Activated CD4-positive, alpha-beta memory T cell treated with anti-CD3 and anti-CD28 coated beads for 36 hours (primary cell): ENCODE measurements at regions not wholly inside any gene's neighbourhood (a gene's known extent, or its start where the extent isn't known, plus 50 kb on each side); places are given as distances from the start of the nearest gene placed in this dataset.

Source experiments
- CTCF ChIA-PET: fragments of 350-600 bp; sonication (Branson Sonifier 250); formaldehyde crosslinking; loops from one replicate; lab custom pipeline; 2021; ENCODE audit warnings: antibody characterized with exemption, inconsistent platforms; lab: Charles Lee
- POLR2A ChIA-PET: fragments of 350-600 bp; sonication (Branson Sonifier 250); formaldehyde crosslinking; loops from one replicate; lab custom pipeline; 2021; ENCODE audit warnings: antibody characterized with exemption; lab: Charles Lee
- DNase-seq: peaks from one replicate; pipeline ENCODE4 v3.0.0-alpha.2; 2020
- H3K27ac Mint-ChIP-seq: one replicate; pipeline ENCODE4 v1.8.0; 2021; ENCODE audit warnings: mixed read lengths
- H3K27me3 Mint-ChIP-seq: one replicate; pipeline ENCODE4 v1.8.0; 2021; ENCODE audit warnings: mixed read lengths
- H3K36me3 Mint-ChIP-seq: one replicate; pipeline ENCODE4 v1.8.0; 2021; ENCODE audit warnings: mixed read lengths
- H3K4me1 Mint-ChIP-seq: one replicate; pipeline ENCODE4 v1.8.0; 2021; ENCODE audit warnings: low read depth, mixed read lengths
- H3K4me3 Mint-ChIP-seq: one replicate; pipeline ENCODE4 v1.8.0; 2021; ENCODE audit warnings: mild to moderate bottlenecking, mixed read lengths
- H3K9me3 Mint-ChIP-seq: one replicate; pipeline ENCODE4 v1.8.0; 2021; ENCODE audit warnings: mixed read lengths
- intact Hi-C: fragments of 100-400 bp; cut with micrococcal nuclease; formaldehyde crosslinking; loops from one replicate; pipeline ENCODE4 v1.15.1; 2023

GRCh38 chr11:121706884-121707420 lies 254.2 kb upstream of the SORL1-AS1 start:
- Mint-ChIP-seq H3K27me3 (no peaks in the 10 kb centered on the region), H3K4me3 (no peak overlapping the region), H3K27ac (no peak overlapping the region), H3K4me1 (no peaks in the 10 kb centered on the region), H3K36me3 (no peaks in the 10 kb centered on the region), H3K9me3 (no peaks in the 10 kb centered on the region)
- intact Hi-C loops = no loop called here
- ChIA-PET CTCF (no interaction called here), POLR2A (no interaction called here)
- DNase-seq = no peak

- Mint-ChIP-seq H3K27ac (no peak overlapping the region), H3K27me3 (no peaks in the 10 kb centered on the region), H3K9me3 (no peaks in the 10 kb centered on the region), H3K4me3 (no peak overlapping the region), H3K36me3 (no peaks in the 10 kb centered on the region), H3K4me1 (no peaks in the 10 kb centered on the region)
- DNase-seq = no peak
- ChIA-PET POLR2A (no interaction called here), CTCF (no interaction called here)
- intact Hi-C loops = no loop called here
These were observed 250.4 kb upstream of the SORL1-AS1 start for GRCh38 chr11:121703201-121703600.

- H3K4me1 Mint-ChIP-seq = no peaks in the 10 kb centered on the region
- no peaks in the 10 kb centered on the region for H3K27me3 Mint-ChIP-seq
- no peak for DNase-seq
- intact Hi-C loops = no loop called here
- ChIA-PET POLR2A (no interaction called here), CTCF (interaction anchor here (0.7 kb wide), 1 partner anchor 493 kb away, joined by 3 read pairs; no protein-coding TSS in a partner anchor)
- no peaks in the 10 kb centered on the region for H3K36me3 Mint-ChIP-seq
- H3K4me3 Mint-ChIP-seq = no peak overlapping the region
- H3K9me3 Mint-ChIP-seq = no peaks in the 10 kb centered on the region
- H3K27ac Mint-ChIP-seq = no peak overlapping the region
These were observed 248.2 kb upstream of the SORL1-AS1 start for GRCh38 chr11:121700968-121701367.

GRCh38 chr11:121699801-121700200 lies 247.0 kb upstream of the SORL1-AS1 start:
- Mint-ChIP-seq H3K36me3 (no peaks in the 10 kb centered on the region), H3K27me3 (no peaks in the 10 kb centered on the region), H3K4me3 (no peak overlapping the region), H3K27ac (no peak overlapping the region), H3K4me1 (no peaks in the 10 kb centered on the region), H3K9me3 (no peaks in the 10 kb centered on the region)
- DNase-seq = no peak
- intact Hi-C loops = no loop called here
- POLR2A ChIA-PET = no interaction called here
- CTCF ChIA-PET = interaction anchor here (0.8 kb wide), 1 partner anchor 806 kb away, joined by 3 read pairs; no protein-coding TSS in a partner anchor

DNA sequence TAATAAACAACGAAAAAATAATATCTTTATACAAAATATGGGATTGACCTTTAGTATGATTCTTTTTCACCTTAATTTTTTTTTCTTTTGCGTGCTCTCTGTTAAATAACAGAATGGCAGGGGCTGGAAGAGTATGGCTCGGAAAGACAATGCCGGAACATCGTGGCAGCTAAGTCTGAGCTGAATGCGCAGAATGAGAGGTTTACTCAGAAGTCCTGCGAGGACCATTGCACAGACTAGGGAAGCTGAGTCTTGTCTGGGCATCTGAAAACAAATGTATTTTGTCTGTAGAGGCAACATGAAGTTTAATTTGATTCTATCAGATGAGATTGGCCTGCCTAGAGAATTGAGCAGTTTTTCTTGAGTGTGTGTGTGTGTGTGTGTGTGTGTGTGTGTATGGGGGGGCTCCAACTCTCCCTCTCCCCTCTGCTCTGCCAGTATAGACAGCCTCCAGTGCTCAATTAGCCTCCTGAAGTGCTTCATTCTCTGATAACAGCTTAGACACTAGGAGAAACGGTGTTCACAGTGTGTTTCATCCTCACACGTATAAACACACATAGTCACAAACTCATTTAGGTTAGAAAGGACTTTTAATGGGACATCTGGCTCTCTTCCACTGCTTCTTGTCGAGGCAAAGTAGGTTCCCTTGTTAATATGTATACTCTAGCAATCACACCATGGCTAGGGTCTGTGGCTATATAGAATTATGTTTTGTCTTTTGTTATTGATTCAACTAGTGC lies 244.3 kb upstream of the SORL1-AS1 start:
- no peak overlapping the region for H3K4me3 Mint-ChIP-seq
- no peak overlapping the region for H3K27ac Mint-ChIP-seq
- no peak for DNase-seq
- POLR2A ChIA-PET = no interaction called here
- H3K27me3 Mint-ChIP-seq = no peaks in the 10 kb centered on the region
- CTCF ChIA-PET = no interaction called here
- H3K9me3 Mint-ChIP-seq = no peaks in the 10 kb centered on the region
- no peaks in the 10 kb centered on the region for H3K36me3 Mint-ChIP-seq
- H3K4me1 Mint-ChIP-seq = no peaks in the 10 kb centered on the region
- intact Hi-C loops = no loop called here

DNA sequence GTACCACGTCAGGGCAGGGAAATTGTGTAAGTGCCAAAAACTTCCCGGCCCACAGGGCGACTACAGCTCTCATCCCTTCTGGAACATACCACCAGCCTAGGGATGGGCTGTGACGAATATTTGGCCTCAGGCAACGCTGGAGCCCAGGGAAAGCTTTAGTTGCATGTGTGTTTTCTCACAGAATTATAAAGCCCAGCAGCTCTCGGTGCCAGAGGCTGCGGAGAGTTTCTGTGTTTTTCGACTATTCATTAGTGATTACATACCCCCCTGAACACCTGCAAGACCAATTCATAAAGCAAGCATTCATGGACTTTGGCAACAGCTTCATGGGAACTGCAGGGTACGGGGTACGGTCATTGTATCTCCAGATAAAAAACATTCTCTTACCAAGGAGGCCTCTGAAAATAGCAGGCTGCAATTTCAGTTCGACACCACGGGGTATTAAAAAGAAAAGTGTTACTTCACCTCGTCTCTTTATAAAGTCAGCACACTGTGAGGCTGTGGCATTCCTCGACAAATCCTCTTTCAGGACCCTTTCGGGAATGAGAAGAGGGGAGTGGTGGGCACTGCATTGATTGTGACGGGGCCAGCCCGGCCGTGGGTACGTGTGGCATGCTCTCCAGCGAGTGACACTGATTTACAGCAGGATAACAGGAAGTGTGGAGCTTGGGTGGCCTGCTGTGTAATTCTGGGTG lies 243.6 kb upstream of the SORL1-AS1 start:
- no peak overlapping the region for H3K4me3 Mint-ChIP-seq
- H3K27me3 Mint-ChIP-seq = no peaks in the 10 kb centered on the region
- ChIA-PET CTCF (no interaction called here), POLR2A (no interaction called here)
- H3K27ac Mint-ChIP-seq = no peak overlapping the region
- H3K4me1 Mint-ChIP-seq = no peaks in the 10 kb centered on the region
- intact Hi-C loops = no loop called here
- H3K9me3 Mint-ChIP-seq = no peaks in the 10 kb centered on the region
- no peaks in the 10 kb centered on the region for H3K36me3 Mint-ChIP-seq
- no peak for DNase-seq

- Mint-ChIP-seq H3K4me1 (no peaks in the 10 kb centered on the region), H3K27me3 (no peaks in the 10 kb centered on the region), H3K9me3 (no peaks in the 10 kb centered on the region), H3K27ac (no peak overlapping the region), H3K4me3 (no peak overlapping the region), H3K36me3 (no peaks in the 10 kb centered on the region)
- ChIA-PET POLR2A (no interaction called here), CTCF (no interaction called here)
- intact Hi-C loops = no loop called here
- no peak for DNase-seq
These were observed 239.5 kb upstream of the SORL1-AS1 start for GRCh38 chr11:121692236-121692635.

DNA sequence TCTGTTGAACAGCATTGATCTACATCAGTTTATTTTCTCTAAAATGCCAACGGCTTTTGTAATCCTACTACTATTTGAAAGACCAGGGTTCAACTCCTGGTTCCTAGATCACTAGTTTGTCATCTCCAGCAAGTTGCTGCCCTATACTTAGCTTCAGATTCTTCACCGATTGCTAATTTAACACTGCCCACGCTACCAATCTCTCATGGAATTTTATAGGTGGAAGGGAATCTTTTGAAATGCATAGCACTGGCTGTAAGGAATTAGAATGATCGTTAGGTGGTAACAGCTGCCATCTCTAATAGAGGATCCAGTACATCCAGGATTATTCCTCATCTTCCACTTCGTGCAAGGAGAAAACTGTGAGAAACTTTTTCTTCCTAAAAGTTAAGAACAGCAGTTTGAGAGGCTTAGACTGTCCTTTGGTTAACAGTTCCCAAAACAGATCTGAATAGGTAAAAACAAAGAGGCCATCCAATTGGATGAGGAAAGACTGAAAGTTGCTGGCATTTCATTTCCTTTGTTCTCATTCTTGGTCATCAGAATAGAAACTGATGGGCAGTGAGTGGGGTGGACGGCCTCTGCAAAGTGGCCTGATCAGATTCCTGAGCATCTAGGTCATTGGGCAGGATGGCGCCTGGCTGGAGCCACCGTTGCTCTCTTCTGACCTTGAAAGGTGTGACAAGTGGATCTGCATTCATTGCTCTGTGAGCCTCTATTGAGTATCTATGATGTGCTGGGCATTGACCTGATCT lies 236.3 kb upstream of the SORL1-AS1 start:
- DNase-seq = no peak
- CTCF ChIA-PET = no interaction called here
- Mint-ChIP-seq H3K27ac (no peak overlapping the region), H3K9me3 (no peaks in the 10 kb centered on the region), H3K36me3 (no peaks in the 10 kb centered on the region), H3K27me3 (no peaks in the 10 kb centered on the region), H3K4me3 (no peak overlapping the region), H3K4me1 (no peaks in the 10 kb centered on the region)
- intact Hi-C loops = no loop called here
- POLR2A ChIA-PET = no interaction called here

- no peaks in the 10 kb centered on the region for H3K9me3 Mint-ChIP-seq
- ChIA-PET POLR2A (no interaction called here), CTCF (no interaction called here)
- H3K4me3 Mint-ChIP-seq = no peak overlapping the region
- no peaks in the 10 kb centered on the region for H3K27me3 Mint-ChIP-seq
- no peaks in the 10 kb centered on the region for H3K36me3 Mint-ChIP-seq
- no peak overlapping the region for H3K27ac Mint-ChIP-seq
- no peaks in the 10 kb centered on the region for H3K4me1 Mint-ChIP-seq
- DNase-seq = no peak
- intact Hi-C loops = no loop called here
These were observed 235.3 kb upstream of the SORL1-AS1 start for GRCh38 chr11:121688055-121688491.

DNA sequence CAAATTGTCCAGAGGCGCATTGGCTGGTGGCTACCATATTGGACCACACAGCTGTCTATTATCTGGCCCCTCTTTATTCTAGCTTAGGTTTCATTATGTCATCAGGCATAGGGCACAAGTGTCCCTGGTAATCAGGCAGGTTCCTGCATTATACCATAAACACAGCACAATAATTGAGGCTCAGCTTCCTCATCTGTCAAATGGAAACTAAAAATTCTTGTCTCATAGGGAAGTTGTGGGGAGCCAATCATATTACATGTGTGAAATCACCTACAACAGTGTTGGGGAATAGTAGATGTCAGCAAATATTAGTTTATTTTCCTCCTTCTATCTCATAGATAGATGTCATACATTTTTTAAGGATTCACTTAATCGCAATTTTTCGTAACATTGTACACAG lies 231.0 kb upstream of the SORL1-AS1 start:
- Mint-ChIP-seq H3K4me3 (no peak overlapping the region), H3K4me1 (no peaks in the 10 kb centered on the region), H3K9me3 (peaks cover 2% of the 10 kb centered on the region), H3K27ac (no peak overlapping the region), H3K27me3 (peaks cover 1% of the 10 kb centered on the region), H3K36me3 (no peaks in the 10 kb centered on the region)
- DNase-seq = no peak
- POLR2A ChIA-PET = no interaction called here
- CTCF ChIA-PET = no interaction called here
- intact Hi-C loops = no loop called here
